HepG2 (cell line): ENCODE measurements at regions not wholly inside any gene's neighbourhood (a gene's known extent, or its start where the extent isn't known, plus 50 kb on each side); places are given as distances from the start of the nearest gene placed in this dataset.

Experiments
- CC2D1A ChIP-seq: sonication (generic); formaldehyde crosslinking; IDR thresholded peaks from 2 replicates; pipeline ENCODE4 v1.8.1; 2023; ENCODE audit warnings: mild to moderate bottlenecking, missing genetic modification reagents
- MED1 ChIP-seq: sonication (generic); formaldehyde crosslinking; IDR thresholded peaks from 2 replicates; pipeline ENCODE4 v1.4.0; 2020; ENCODE audit warnings: missing genetic modification reagents
- NFKB2 ChIP-seq: sonication (generic); formaldehyde crosslinking; IDR thresholded peaks from 2 replicates; pipeline ENCODE4 v1.4.0; 2020; ENCODE audit warnings: missing genetic modification reagents, borderline replicate concordance
- NR1H2 ChIP-seq: sonication (generic); formaldehyde crosslinking; IDR thresholded peaks from 2 replicates; pipeline ENCODE4 v1.8.1; 2022; ENCODE audit warnings: low read depth, missing genetic modification reagents, borderline replicate concordance
- NRL ChIP-seq: sonication (generic); formaldehyde crosslinking; IDR thresholded peaks from 2 replicates; pipeline ENCODE4 v1.5.0; 2020; ENCODE audit warnings: missing genetic modification reagents, mild to moderate bottlenecking, moderate library complexity, borderline replicate concordance
- PPARG ChIP-seq: conservative IDR thresholded peaks from 2 replicates; pipeline ENCODE4 v1.6.1; 2016; ENCODE audit warnings: missing biosample characterization, missing genetic modification reagents
- XRCC5 ChIP-seq: fragments of 200-400 bp; formaldehyde crosslinking; optimal IDR thresholded peaks from 2 replicates; pipeline ENCODE3; 2017; ENCODE audit warnings: mild to moderate bottlenecking, low read length
- ZNF296 ChIP-seq: sonication (generic); formaldehyde crosslinking; conservative IDR thresholded peaks from 2 replicates; pipeline ENCODE4 v1.5.0; 2020; ENCODE audit warnings: mild to moderate bottlenecking, missing genetic modification reagents
- ZNF451 ChIP-seq: sonication (generic); formaldehyde crosslinking; IDR thresholded peaks from 2 replicates; pipeline ENCODE4 v1.5.0; 2020; ENCODE audit warnings: mild to moderate bottlenecking, missing genetic modification reagents
- ZNF496 ChIP-seq: sonication (generic); formaldehyde crosslinking; IDR thresholded peaks from 2 replicates; pipeline ENCODE4 v1.8.1; 2023; ENCODE audit warnings: mild to moderate bottlenecking, moderate library complexity, missing genetic modification reagents; ENCODE audit not compliant: insufficient replicate concordance
- ZNF510 ChIP-seq: sonication (generic); formaldehyde crosslinking; IDR thresholded peaks from 2 replicates; pipeline ENCODE4 v1.4.0; 2020; ENCODE audit warnings: low read depth, mild to moderate bottlenecking, missing genetic modification reagents
- ZNF546 ChIP-seq: sonication (generic); formaldehyde crosslinking; conservative IDR thresholded peaks from 2 replicates; pipeline ENCODE4 v1.8.1; 2023; ENCODE audit warnings: mild to moderate bottlenecking, missing genetic modification reagents
- ZNF720 ChIP-seq: sonication (generic); formaldehyde crosslinking; IDR thresholded peaks from 2 replicates; pipeline ENCODE4 v1.4.0; 2020; ENCODE audit warnings: missing genetic modification reagents
- TF ChIP-seq, protein P1 (sequence below), 2 experiments: fragments of 450-650 bp in 1 of 2; sonication (generic) in 1 of 2; formaldehyde crosslinking in 1 of 2; IDR thresholded peaks; 2 replicates each; pipeline versions ENCODE4 v1.6.1 to v1.8.0; 2016 to 2022; ENCODE audit warnings: antibody characterized with exemption in 1 of 2, mild to moderate bottlenecking in 1 of 2, missing genetic modification reagents in 1 of 2
- TF ChIP-seq, protein P2 (sequence below): sonication (generic); formaldehyde crosslinking; IDR thresholded peaks from 2 replicates; pipeline ENCODE4 v1.5.0; 2020; ENCODE audit warnings: mild to moderate bottlenecking, missing genetic modification reagents
- TF ChIP-seq, protein P3 (sequence below): sonication (generic); formaldehyde crosslinking; IDR thresholded peaks from 2 replicates; pipeline ENCODE4 v1.4.0; 2020; ENCODE audit warnings: mild to moderate bottlenecking, missing genetic modification reagents, borderline replicate concordance

DNA sequence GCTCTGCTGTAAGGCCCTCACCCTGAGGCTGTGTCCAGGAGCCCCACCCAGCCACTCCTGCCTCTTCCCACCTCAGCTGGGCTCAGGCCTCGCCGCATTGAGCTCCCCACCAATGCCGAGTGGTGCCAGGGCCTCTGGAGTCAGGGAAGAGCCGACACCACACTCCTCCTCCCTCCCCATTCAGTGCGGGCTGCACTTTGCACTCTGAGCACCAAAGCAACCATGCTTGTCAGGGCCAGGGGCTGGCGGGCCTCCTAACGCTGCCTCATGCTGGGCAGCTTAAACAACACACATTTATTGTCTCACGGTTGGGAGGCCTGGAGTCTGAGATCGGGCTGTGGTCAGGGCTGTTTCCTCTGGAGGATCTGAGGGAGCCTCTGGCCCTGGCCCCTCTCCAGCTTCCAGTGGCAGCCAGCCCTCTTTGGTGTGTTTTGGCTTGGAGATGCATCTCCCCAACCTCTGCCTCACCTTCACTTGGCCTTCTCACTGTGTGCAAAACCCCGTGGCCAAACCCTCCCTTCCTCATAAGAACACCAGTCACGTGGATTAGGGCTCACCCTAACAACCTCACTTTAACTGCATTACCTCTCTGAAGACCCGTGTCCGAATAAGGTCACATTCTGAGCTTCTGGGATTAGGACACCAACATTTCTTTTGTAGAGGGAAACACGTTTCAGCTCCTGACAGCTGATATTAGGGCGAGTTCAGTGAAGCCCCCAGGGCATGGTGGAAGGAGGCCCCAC lies 157.8 kb downstream of the MED10 start (continued):
- TF ChIP-seq, protein P1, sequence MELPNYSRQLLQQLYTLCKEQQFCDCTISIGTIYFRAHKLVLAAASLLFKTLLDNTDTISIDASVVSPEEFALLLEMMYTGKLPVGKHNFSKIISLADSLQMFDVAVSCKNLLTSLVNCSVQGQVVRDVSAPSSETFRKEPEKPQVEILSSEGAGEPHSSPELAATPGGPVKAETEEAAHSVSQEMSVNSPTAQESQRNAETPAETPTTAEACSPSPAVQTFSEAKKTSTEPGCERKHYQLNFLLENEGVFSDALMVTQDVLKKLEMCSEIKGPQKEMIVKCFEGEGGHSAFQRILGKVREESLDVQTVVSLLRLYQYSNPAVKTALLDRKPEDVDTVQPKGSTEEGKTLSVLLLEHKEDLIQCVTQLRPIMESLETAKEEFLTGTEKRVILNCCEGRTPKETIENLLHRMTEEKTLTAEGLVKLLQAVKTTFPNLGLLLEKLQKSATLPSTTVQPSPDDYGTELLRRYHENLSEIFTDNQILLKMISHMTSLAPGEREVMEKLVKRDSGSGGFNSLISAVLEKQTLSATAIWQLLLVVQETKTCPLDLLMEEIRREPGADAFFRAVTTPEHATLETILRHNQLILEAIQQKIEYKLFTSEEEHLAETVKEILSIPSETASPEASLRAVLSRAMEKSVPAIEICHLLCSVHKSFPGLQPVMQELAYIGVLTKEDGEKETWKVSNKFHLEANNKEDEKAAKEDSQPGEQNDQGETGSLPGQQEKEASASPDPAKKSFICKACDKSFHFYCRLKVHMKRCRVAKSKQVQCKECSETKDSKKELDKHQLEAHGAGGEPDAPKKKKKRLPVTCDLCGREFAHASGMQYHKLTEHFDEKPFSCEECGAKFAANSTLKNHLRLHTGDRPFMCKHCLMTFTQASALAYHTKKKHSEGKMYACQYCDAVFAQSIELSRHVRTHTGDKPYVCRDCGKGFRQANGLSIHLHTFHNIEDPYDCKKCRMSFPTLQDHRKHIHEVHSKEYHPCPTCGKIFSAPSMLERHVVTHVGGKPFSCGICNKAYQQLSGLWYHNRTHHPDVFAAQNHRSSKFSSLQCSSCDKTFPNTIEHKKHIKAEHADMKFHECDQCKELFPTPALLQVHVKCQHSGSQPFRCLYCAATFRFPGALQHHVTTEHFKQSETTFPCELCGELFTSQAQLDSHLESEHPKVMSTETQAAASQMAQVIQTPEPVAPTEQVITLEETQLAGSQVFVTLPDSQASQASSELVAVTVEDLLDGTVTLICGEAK (IDR thresholded peaks at IDR 0.05): no peak
- TF ChIP-seq, protein P1 (CRISPR knock-in tag; IDR thresholded peaks at IDR 0.05): peak; percentile 75; the same call in 1 of the 2 replicates
- no peak for TF ChIP-seq NR1H2 (CRISPR knock-in tag)
- no peak for TF ChIP-seq CC2D1A
- TF ChIP-seq NFKB2 (CRISPR knock-in tag): peak; percentile 64; the same call in 1 of the 2 replicates
- TF ChIP-seq ZNF496 (CRISPR knock-in tag): no peak
- TF ChIP-seq, protein P2, sequence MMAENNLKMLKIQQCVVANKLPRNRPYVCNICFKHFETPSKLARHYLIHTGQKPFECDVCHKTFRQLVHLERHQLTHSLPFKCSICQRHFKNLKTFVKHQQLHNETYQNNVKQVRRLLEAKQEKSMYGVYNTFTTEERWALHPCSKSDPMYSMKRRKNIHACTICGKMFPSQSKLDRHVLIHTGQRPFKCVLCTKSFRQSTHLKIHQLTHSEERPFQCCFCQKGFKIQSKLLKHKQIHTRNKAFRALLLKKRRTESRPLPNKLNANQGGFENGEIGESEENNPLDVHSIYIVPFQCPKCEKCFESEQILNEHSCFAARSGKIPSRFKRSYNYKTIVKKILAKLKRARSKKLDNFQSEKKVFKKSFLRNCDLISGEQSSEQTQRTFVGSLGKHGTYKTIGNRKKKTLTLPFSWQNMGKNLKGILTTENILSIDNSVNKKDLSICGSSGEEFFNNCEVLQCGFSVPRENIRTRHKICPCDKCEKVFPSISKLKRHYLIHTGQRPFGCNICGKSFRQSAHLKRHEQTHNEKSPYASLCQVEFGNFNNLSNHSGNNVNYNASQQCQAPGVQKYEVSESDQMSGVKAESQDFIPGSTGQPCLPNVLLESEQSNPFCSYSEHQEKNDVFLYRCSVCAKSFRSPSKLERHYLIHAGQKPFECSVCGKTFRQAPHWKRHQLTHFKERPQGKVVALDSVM: peak; percentile 69; the same call in 1 of the 2 replicates
- peak; percentile 78 for TF ChIP-seq XRCC5
- TF ChIP-seq ZNF451 (CRISPR knock-in tag): peak; percentile 56; the same call in 1 of the 2 replicates
- no peak for TF ChIP-seq ZNF510 (CRISPR knock-in tag)
- 0 out of 2 replicates have a peak, but pooled peaks have one; percentile 38 for TF ChIP-seq NRL (CRISPR knock-in tag)
- no peak for TF ChIP-seq ZNF296
- no peak for TF ChIP-seq PPARG (CRISPR knock-in tag)
- TF ChIP-seq ZNF546: no peak
- TF ChIP-seq MED1 (CRISPR knock-in tag): 0 out of 2 replicates have a peak, but pooled peaks have one; percentile 33
- no peak for TF ChIP-seq ZNF720 (CRISPR knock-in tag)
- TF ChIP-seq, protein P3, sequence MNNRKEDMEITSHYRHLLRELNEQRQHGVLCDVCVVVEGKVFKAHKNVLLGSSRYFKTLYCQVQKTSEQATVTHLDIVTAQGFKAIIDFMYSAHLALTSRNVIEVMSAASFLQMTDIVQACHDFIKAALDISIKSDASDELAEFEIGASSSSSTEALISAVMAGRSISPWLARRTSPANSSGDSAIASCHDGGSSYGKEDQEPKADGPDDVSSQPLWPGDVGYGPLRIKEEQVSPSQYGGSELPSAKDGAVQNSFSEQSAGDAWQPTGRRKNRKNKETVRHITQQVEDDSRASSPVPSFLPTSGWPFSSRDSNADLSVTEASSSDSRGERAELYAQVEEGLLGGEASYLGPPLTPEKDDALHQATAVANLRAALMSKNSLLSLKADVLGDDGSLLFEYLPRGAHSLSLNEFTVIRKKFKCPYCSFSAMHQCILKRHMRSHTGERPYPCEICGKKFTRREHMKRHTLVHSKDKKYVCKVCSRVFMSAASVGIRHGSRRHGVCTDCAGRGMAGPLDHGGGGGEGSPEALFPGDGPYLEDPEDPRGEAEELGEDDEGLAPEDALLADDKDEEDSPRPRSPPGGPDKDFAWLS: no peak
